Caco-2 (cell line): ENCODE measurements at regions not wholly inside any gene's neighbourhood (a gene's known extent, or its start where the extent isn't known, plus 50 kb on each side); places are given as distances from the start of the nearest gene placed in this dataset.

ENCODE experiments used
- BruUV-seq: library from RNA; stranded (reverse); fragments of 400-500 nt; replicated peaks from 2 replicates; lab custom pipeline; 2021; lab: Mats Ljungman, UMichigan
- CTCF ChIA-PET: fragments of 300-600 bp; sonication (Branson Sonifier 250); formaldehyde crosslinking; loops from one replicate; lab custom pipeline; 2022; ENCODE audit warnings: antibody characterized with exemption; lab: Charles Lee
- POLR2A ChIA-PET: fragments of 300-600 bp; sonication (Branson Sonifier 250); formaldehyde crosslinking; loops from one replicate; lab custom pipeline; 2022; ENCODE audit warnings: antibody characterized with exemption; lab: Charles Lee
- DNase-seq, 2 experiments: peaks; one replicate each; pipeline versions ENCODE4 v3.0.0 to v3.0.0-alpha.2; 2020 to 2022
- H3K27me3 ChIP-seq: replicated peaks from 2 replicates; pipeline ENCODE4 v1.6.0; 2011; ENCODE audit warnings: low read length; ENCODE audit not compliant: control insufficient read depth, insufficient read depth
- H3K36me3 ChIP-seq: 2 replicates; pipeline ENCODE4 v1.5.1; 2011; ENCODE audit warnings: low read length; ENCODE audit not compliant: control insufficient read depth, insufficient read depth
- H3K4me1 ChIP-seq: fragments of 250-450 bp; sonication (Bioruptor Pico); 2 replicates; pipeline ENCODE4 v1.5.1; 2020; ENCODE audit warnings: mild to moderate bottlenecking
- H3K4me3 ChIP-seq: 2 replicates; pipeline ENCODE4 v1.5.1; 2011; ENCODE audit warnings: low read depth, mild to moderate bottlenecking, control low read depth, low read length
- H3K9me3 ChIP-seq: fragments of 250-450 bp; sonication (Bioruptor Pico); 2 replicates; pipeline ENCODE4 v1.5.1; 2020; ENCODE audit warnings: mild to moderate bottlenecking, moderate library complexity
- H3K27ac Mint-ChIP-seq: one replicate; pipeline ENCODE4 v1.8.0; 2022; ENCODE audit warnings: mixed read lengths; ENCODE audit not compliant: unreplicated experiment
- H3K27me3 Mint-ChIP-seq: one replicate; pipeline ENCODE4 v1.8.0; 2022; ENCODE audit warnings: mixed read lengths; ENCODE audit not compliant: insufficient read depth, unreplicated experiment
- H3K36me3 Mint-ChIP-seq: one replicate; pipeline ENCODE4 v1.8.0; 2022; ENCODE audit warnings: mild to moderate bottlenecking, mixed read lengths; ENCODE audit not compliant: insufficient read depth, unreplicated experiment
- H3K4me1 Mint-ChIP-seq: one replicate; pipeline ENCODE4 v1.8.0; 2022; ENCODE audit warnings: low read depth, mixed read lengths; ENCODE audit not compliant: unreplicated experiment
- H3K4me3 Mint-ChIP-seq: one replicate; pipeline ENCODE4 v1.8.0; 2022; ENCODE audit warnings: mild to moderate bottlenecking, moderate library complexity, mixed read lengths; ENCODE audit not compliant: unreplicated experiment
- H3K9me3 Mint-ChIP-seq: one replicate; pipeline ENCODE4 v1.8.0; 2022; ENCODE audit warnings: mixed read lengths; ENCODE audit not compliant: unreplicated experiment
- intact Hi-C: fragments of 100-400 bp; cut with micrococcal nuclease; formaldehyde crosslinking; loops from one replicate; pipeline ENCODE4 v1.10.0; 2022; ENCODE audit not compliant: unreplicated experiment
- TF ChIP-seq, protein P1 (sequence below), 2 experiments: fragments of 200-600 bp in 1 of 2; IDR thresholded peaks; 1 replicate in 1 of 2; 2 replicates in 1 of 2; pipeline versions ENCODE4 v1.5.1 to v1.8.0; 2011 to 2022; ENCODE audit warnings: antibody characterized with exemption in 1 of 2, control low read depth in 1 of 2, inconsistent platforms in 1 of 2, low read depth in 1 of 2, low read length in 1 of 2, mild to moderate bottlenecking in 1 of 2, moderate library complexity in 1 of 2; ENCODE audit not compliant: insufficient read depth in 1 of 2, severe bottlenecking in 1 of 2, unreplicated experiment in 1 of 2

DNA sequence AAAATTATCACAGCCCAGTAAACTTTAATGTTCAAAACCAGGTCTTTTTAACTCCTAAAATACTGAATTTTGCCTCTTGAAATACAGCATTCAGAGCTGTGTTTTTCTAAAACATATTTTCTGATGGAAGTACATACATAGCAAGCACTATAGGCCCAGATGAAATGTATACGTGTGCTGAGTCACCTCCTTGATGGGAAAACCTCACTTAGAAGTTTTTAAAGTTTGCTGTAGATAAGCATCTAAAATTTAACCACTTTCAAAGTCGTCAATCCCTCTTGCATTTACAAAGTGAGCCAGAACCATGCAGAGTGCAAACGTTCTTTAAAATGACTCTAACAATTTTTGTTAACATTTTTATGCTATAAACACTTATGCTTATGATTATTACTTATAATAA, 618.8 kb downstream of the RPS29 start:
- Mint-ChIP-seq H3K36me3 (peaks cover 6% of the 10 kb centered on the region), H3K4me3 (no peak overlapping the region), H3K27me3 (no peaks in the 10 kb centered on the region), H3K9me3 (peaks cover 18% of the 10 kb centered on the region), H3K4me1 (peaks cover 58% of the 10 kb centered on the region), H3K27ac (no peak overlapping the region)
- H3K36me3 ChIP-seq = no peaks in the 10 kb centered on the region
- peaks cover 91% of the 10 kb centered on the region for H3K4me1 ChIP-seq
- intact Hi-C loops = no loop called here
- ChIA-PET POLR2A (no interaction called here), CTCF (no interaction called here)
- no peaks in the 10 kb centered on the region; the same call in 1 of the 2 replicates for H3K9me3 ChIP-seq
- no peaks in the 10 kb centered on the region for H3K27me3 ChIP-seq
- TF ChIP-seq, protein P1, sequence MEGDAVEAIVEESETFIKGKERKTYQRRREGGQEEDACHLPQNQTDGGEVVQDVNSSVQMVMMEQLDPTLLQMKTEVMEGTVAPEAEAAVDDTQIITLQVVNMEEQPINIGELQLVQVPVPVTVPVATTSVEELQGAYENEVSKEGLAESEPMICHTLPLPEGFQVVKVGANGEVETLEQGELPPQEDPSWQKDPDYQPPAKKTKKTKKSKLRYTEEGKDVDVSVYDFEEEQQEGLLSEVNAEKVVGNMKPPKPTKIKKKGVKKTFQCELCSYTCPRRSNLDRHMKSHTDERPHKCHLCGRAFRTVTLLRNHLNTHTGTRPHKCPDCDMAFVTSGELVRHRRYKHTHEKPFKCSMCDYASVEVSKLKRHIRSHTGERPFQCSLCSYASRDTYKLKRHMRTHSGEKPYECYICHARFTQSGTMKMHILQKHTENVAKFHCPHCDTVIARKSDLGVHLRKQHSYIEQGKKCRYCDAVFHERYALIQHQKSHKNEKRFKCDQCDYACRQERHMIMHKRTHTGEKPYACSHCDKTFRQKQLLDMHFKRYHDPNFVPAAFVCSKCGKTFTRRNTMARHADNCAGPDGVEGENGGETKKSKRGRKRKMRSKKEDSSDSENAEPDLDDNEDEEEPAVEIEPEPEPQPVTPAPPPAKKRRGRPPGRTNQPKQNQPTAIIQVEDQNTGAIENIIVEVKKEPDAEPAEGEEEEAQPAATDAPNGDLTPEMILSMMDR (IDR thresholded peaks at IDR 0.05; ENCODE audit: insufficient read depth in 1 of 2, low read depth in 1 of 2, low read length in 1 of 2, severe bottlenecking in 1 of 2, unreplicated experiment in 1 of 2) = no peak
- DNase-seq = no peak
- BruUV-seq = no TSS peak
- H3K4me3 ChIP-seq = no peak overlapping the region

DNA sequence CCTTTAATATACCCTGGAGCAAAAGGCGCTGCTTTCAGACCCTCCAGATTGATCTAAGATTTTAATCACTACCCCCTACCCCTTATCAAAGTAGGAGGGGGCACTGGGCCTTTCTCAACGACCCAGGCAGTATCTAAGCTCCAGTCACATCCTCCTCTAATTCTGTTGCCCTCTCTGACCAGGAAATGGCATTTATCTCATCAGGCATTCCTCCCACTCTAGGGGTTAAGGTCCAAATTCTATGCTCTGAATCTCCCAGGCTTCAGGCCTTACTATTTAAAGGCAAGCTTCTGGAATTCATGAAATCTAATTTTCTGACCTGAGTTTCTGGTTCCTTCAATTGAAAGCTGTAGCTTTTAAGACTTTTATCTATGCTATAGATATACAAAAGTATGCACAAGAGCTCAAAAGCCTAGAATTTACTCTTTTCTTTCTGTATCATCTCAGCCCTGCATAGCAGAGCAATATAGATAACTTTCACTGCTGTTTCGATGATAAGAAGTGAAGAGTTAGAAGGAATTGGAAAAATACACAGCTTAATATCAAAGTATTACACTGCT, 622.9 kb downstream of the RPS29 start:
- DNase-seq = peak; percentile 76 to 78
- TF ChIP-seq, protein P1 (IDR thresholded peaks at IDR 0.05; ENCODE audit: insufficient read depth in 1 of 2, low read depth in 1 of 2, low read length in 1 of 2, severe bottlenecking in 1 of 2, unreplicated experiment in 1 of 2) = no peak
- peaks cover 57% of the 10 kb centered on the region for H3K4me1 ChIP-seq
- Mint-ChIP-seq H3K4me1 (peaks cover 49% of the 10 kb centered on the region), H3K27me3 (no peaks in the 10 kb centered on the region), H3K36me3 (peaks cover 6% of the 10 kb centered on the region), H3K4me3 (peak overlapping the region; percentile 51), H3K9me3 (peaks cover 43% of the 10 kb centered on the region), H3K27ac (peak overlapping the region; percentile 96)
- ChIA-PET CTCF (interaction anchor here (1.0 kb wide), 1 partner anchor 53 kb away, joined by 3 read pairs; no protein-coding TSS in a partner anchor), POLR2A (interaction anchor here (0.6 to 1.3 kb wide), 2 partner anchors 10 to 48 kb away, joined by 3 to 5 read pairs; no protein-coding TSS in a partner anchor)
- no TSS peak for BruUV-seq
- intact Hi-C loops = loop anchor here (1.0 to 2.0 kb wide), 6 partner anchors 10 to 158 kb away; no protein-coding TSS in a partner anchor
- no peak overlapping the region for H3K4me3 ChIP-seq
- H3K27me3 ChIP-seq = no peaks in the 10 kb centered on the region
- H3K36me3 ChIP-seq = no peaks in the 10 kb centered on the region
- no peaks in the 10 kb centered on the region; the same call in 1 of the 2 replicates for H3K9me3 ChIP-seq

DNA sequence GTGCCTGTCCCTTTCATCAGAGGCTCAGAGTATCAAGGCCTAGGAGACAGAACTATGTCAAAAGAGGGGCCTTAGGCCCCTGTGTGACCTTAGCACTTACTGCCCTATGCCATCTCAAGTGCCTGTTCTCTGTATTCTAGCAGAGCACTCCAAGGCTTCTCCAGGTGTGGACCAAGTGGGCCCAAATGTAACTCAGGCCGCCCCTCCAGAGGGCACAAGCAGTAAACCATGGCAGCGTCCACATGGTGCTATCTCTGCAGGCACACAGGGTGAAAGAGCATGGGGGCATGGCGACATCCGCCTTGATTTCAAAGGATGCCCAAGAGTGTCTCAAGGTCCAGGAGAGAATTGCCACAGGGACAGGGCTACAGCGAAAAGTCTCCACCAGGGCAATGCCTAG, 628.7 kb downstream of the RPS29 start:
- BruUV-seq = no TSS peak
- Histone ChIP-seq H3K4me1 (peaks cover 24% of the 10 kb centered on the region), H3K4me3 (no peak overlapping the region), H3K9me3 (no peaks in the 10 kb centered on the region; the same call in 1 of the 2 replicates), H3K36me3 (no peaks in the 10 kb centered on the region; the same call in 1 of the 2 replicates), H3K27me3 (no peaks in the 10 kb centered on the region)
- DNase-seq = no peak
- ChIA-PET POLR2A (no interaction called here), CTCF (no interaction called here)
- H3K4me1 Mint-ChIP-seq = peaks cover 44% of the 10 kb centered on the region
- H3K27me3 Mint-ChIP-seq = no peaks in the 10 kb centered on the region
- peaks cover 26% of the 10 kb centered on the region for H3K9me3 Mint-ChIP-seq
- H3K36me3 Mint-ChIP-seq = peaks cover 5% of the 10 kb centered on the region
- TF ChIP-seq, protein P1 (IDR thresholded peaks at IDR 0.05; ENCODE audit: insufficient read depth in 1 of 2, low read depth in 1 of 2, low read length in 1 of 2, severe bottlenecking in 1 of 2, unreplicated experiment in 1 of 2) = no peak
- no peak overlapping the region for H3K4me3 Mint-ChIP-seq
- H3K27ac Mint-ChIP-seq = no peak overlapping the region
- intact Hi-C loops = no loop called here
